GM12878 (cell line): ENCODE measurements at regions not wholly inside any gene's neighbourhood (a gene's known extent, or its start where the extent isn't known, plus 50 kb on each side); places are given as distances from the start of the nearest gene placed in this dataset.

Experiments
- ATAC-seq: fragments of 200-7000 bp; cut with Tn5 transposase; 3 replicates; pipeline ENCODE4 v1.9.1; 2020; ENCODE audit warnings: mild to moderate bottlenecking, moderate library complexity
- BruUV-seq: library from RNA; stranded (reverse); fragments of 400-500 nt; replicated peaks from 2 replicates; lab custom pipeline; 2021; lab: Mats Ljungman, UMichigan
- CTCF ChIA-PET: fragments of 300-600 bp; sonication (Branson Sonifier 250); formaldehyde crosslinking; extraction: SDS; loops from one replicate; lab custom pipeline; 2021; ENCODE audit warnings: inconsistent platforms; lab: Yijun Ruan, JAX
- POLR2A ChIA-PET: fragments of 350-600 bp; formaldehyde crosslinking; extraction: SDS; loops from one replicate; lab custom pipeline; 2021; ENCODE audit warnings: inconsistent platforms; lab: Charles Lee
- RAD21 ChIA-PET: fragments of 300-600 bp; sonication (Branson Sonifier 250); formaldehyde crosslinking; loops from one replicate; lab custom pipeline; 2023; ENCODE audit warnings: antibody characterized with exemption; ENCODE audit not compliant: unreplicated experiment; lab: Charles Lee
- SMC1A ChIA-PET: fragments of 300-600 bp; sonication (Branson Sonifier 250); formaldehyde crosslinking; loops from one replicate; lab custom pipeline; 2023; ENCODE audit not compliant: unreplicated experiment, uncharacterized antibody; lab: Charles Lee
- DNase-seq: peaks from one replicate; pipeline ENCODE4 v3.0.0-alpha.2; 2011; ENCODE audit warnings: low read depth, low spot score
- FAIRE-seq: peaks from 3 replicates; lab custom pipeline; 2011; peaks lifted over from hg19 to GRCh38; lab: Jason Lieb, UNC
- H2AFZ ChIP-seq: 2 replicates; pipeline ENCODE4 v1.6.0; 2011; ENCODE audit warnings: low read depth, low read length, control low read depth; ENCODE audit not compliant: control insufficient read depth
- H3K27ac ChIP-seq: 2 replicates; pipeline ENCODE4 v1.5.1; 2011; ENCODE audit warnings: control low read depth; ENCODE audit not compliant: control insufficient read depth, insufficient read depth
- H3K27me3 ChIP-seq, 2 experiments: replicated peaks in 1 of 2; 2 replicates each; pipeline versions ENCODE4 v1.6.0 to v1.6.1; 2011; ENCODE audit warnings: low read length in 1 of 2; ENCODE audit not compliant: control insufficient read depth in 2 of 2, insufficient read depth in 2 of 2
- H3K36me3 ChIP-seq, 2 experiments: 2 replicates each; pipeline ENCODE4 v1.5.1; 2011; ENCODE audit warnings: low read length in 1 of 2; ENCODE audit not compliant: control insufficient read depth in 2 of 2, insufficient read depth in 2 of 2
- H3K4me1 ChIP-seq: 2 replicates; pipeline ENCODE4 v1.6.1; 2011; ENCODE audit warnings: mild to moderate bottlenecking, low read length, moderate library complexity, mixed read lengths; ENCODE audit not compliant: control insufficient read depth, insufficient read depth
- H3K4me2 ChIP-seq: 2 replicates; pipeline ENCODE4 v1.6.0; 2011; ENCODE audit warnings: control low read depth; ENCODE audit not compliant: control insufficient read depth, insufficient read depth
- H3K4me3 ChIP-seq: fragments of 200-600 bp; sonication (generic); 2 replicates; pipeline ENCODE4 v1.5.1; 2016
- H3K79me2 ChIP-seq: 2 replicates; pipeline ENCODE4 v1.6.0; 2011; ENCODE audit warnings: low read length; ENCODE audit not compliant: control insufficient read depth, insufficient read depth
- H3K9ac ChIP-seq: 2 replicates; pipeline ENCODE4 v1.8.0; 2011; ENCODE audit warnings: low read length, control low read depth, mixed read lengths; ENCODE audit not compliant: control insufficient read depth, insufficient read depth
- H3K9me3 ChIP-seq: replicated peaks from 3 replicates; pipeline ENCODE4 v1.5.1; 2011; ENCODE audit warnings: mild to moderate bottlenecking, low read length; ENCODE audit not compliant: control insufficient read depth, insufficient read depth
- H4K20me1 ChIP-seq: 2 replicates; pipeline ENCODE4 v1.6.0; 2011; ENCODE audit not compliant: control insufficient read depth, insufficient read depth
- ATF3 ChIP-seq: IDR thresholded peaks from 2 replicates; pipeline ENCODE4 v1.6.1; 2011; ENCODE audit warnings: low read depth, mild to moderate bottlenecking, low read length, moderate library complexity, borderline replicate concordance; ENCODE audit errors: extremely low read depth
- DPF2 ChIP-seq: fragments of 450-650 bp; IDR thresholded peaks from 2 replicates; pipeline ENCODE4 v1.6.1; 2017; ENCODE audit warnings: mild to moderate bottlenecking
- IRF5 ChIP-seq: fragments of 450-650 bp; IDR thresholded peaks from 2 replicates; pipeline ENCODE4 v1.6.1; 2017; ENCODE audit warnings: borderline replicate concordance
- JUND ChIP-seq: IDR thresholded peaks from 2 replicates; pipeline ENCODE4 v1.6.1; 2012; ENCODE audit warnings: low read depth, mild to moderate bottlenecking, low read length, improper control_type of control experiment, moderate library complexity
- PAX5 ChIP-seq: IDR thresholded peaks from 2 replicates; pipeline ENCODE4 v1.6.1; 2011; ENCODE audit warnings: low read depth, low read length, borderline replicate concordance
- RAD21 ChIP-seq: IDR thresholded peaks from 2 replicates; pipeline ENCODE4 v1.6.1; 2011; ENCODE audit warnings: mild to moderate bottlenecking, low read depth, low read length, moderate library complexity; ENCODE audit not compliant: insufficient read depth
- RAD51 ChIP-seq: fragments of 450-650 bp; IDR thresholded peaks from 2 replicates; pipeline ENCODE4 v1.6.1; 2016; ENCODE audit warnings: moderate library complexity, mild to moderate bottlenecking, inconsistent platforms
- SIN3A ChIP-seq: IDR thresholded peaks from 2 replicates; pipeline ENCODE4 v1.6.1; 2012; ENCODE audit warnings: low read depth, low read length, improper control_type of control experiment
- SMARCA5 ChIP-seq: fragments of 450-650 bp; IDR thresholded peaks from 2 replicates; pipeline ENCODE4 v1.6.1; 2017; ENCODE audit warnings: mild to moderate bottlenecking
- SPI1 ChIP-seq: IDR thresholded peaks from 2 replicates; pipeline ENCODE4 v1.6.1; 2011; ENCODE audit warnings: low read depth, mild to moderate bottlenecking, low read length, moderate library complexity, borderline replicate concordance; ENCODE audit not compliant: insufficient read depth
- SREBF2 ChIP-seq: IDR thresholded peaks from 2 replicates; pipeline ENCODE4 v1.6.1; 2012; ENCODE audit warnings: mild to moderate bottlenecking, low read length
- SUPT20H ChIP-seq: IDR thresholded peaks from 2 replicates; pipeline ENCODE4 v1.6.1; 2011; ENCODE audit warnings: low read depth, mild to moderate bottlenecking, low read length, moderate library complexity, borderline replicate concordance; ENCODE audit not compliant: control insufficient read depth
- WGBS: methylation state at CpG from one replicate; pipeline ENCODE4 v1.1.6; 2016; ENCODE audit warnings: low lambda C conversion rate; ENCODE audit not compliant: insufficient replicate concordance, insufficient coverage; ENCODE audit errors: missing lambda C conversion rate; 5-methylcytosine and 5-hydroxymethylcytosine counted together
- in situ Hi-C: fragments of 300-500 bp; cut with MboI; formaldehyde crosslinking; loops from 9 replicates; pipeline ENCODE4 v1.14.3; 2018; ENCODE audit warnings: mixed read lengths
- intact Hi-C: fragments of 100-400 bp; cut with micrococcal nuclease; formaldehyde crosslinking; loops from one replicate; pipeline ENCODE4 v1.14.2; 2022; ENCODE audit not compliant: unreplicated experiment
- TF ChIP-seq, protein P1 (sequence below): fragments of 450-650 bp; IDR thresholded peaks from 2 replicates; pipeline ENCODE4 v1.6.1; 2018; ENCODE audit warnings: borderline replicate concordance, mild to moderate bottlenecking; ENCODE audit not compliant: partially characterized antibody
- TF ChIP-seq, protein P2 (sequence below): fragments of 450-650 bp; IDR thresholded peaks from 2 replicates; pipeline ENCODE4 v1.6.1; 2017; ENCODE audit warnings: mild to moderate bottlenecking, low read depth, inconsistent platforms; ENCODE audit not compliant: poor library complexity, severe bottlenecking

DNA sequence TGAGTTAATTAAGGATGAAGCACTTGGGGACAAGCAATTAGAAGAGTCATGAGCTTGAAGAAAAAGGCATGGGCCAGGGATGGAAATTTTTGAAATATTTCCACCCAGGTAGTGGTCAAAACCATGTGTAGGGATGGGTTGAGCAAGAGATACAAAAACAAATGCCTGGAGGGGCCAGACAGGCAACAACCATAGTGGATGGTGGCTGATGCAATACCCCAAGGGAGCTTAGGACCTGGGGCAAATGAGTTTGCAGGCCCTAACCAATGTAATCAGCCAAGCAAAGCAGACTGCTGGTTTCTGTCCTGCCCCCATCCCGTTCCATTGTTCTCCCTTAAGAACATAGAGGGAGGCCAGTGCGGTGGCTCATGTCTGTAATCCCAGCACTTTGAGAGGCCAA lies 119.1 kb upstream of the FGGY start:
- ChIA-PET CTCF (interaction anchor here (0.8 kb wide), 1 partner anchor 13 kb away, joined by 3 read pairs; no protein-coding TSS in a partner anchor), POLR2A (interaction anchor here (0.6 kb wide), 1 partner anchor 277 kb away, joined by 8 read pairs; no protein-coding TSS in a partner anchor), RAD21 (interaction anchor here (1.0 to 1.3 kb wide), 2 partner anchors 10 to 320 kb away, joined by 3 read pairs; no protein-coding TSS in a partner anchor), SMC1A (no interaction called here)
- no TSS peak for BruUV-seq
- no peaks in the 10 kb centered on the region for H4K20me1 ChIP-seq
- no peak overlapping the region for H3K4me3 ChIP-seq
- H3K4me1 ChIP-seq: no peaks in the 10 kb centered on the region
- H3K27me3 ChIP-seq: no peaks in the 10 kb centered on the region
- H3K4me2 ChIP-seq: no peak overlapping the region
- H3K36me3 ChIP-seq: no peaks in the 10 kb centered on the region
- intact Hi-C loops (no loop called here), in situ Hi-C loops (no loop called here)
- H3K9ac ChIP-seq: no peak overlapping the region
- WGBS: 59% methylated on average over 2 of the region's 2 CpGs
- no peak for TF ChIP-seq RAD21
- TF ChIP-seq, protein P1, sequence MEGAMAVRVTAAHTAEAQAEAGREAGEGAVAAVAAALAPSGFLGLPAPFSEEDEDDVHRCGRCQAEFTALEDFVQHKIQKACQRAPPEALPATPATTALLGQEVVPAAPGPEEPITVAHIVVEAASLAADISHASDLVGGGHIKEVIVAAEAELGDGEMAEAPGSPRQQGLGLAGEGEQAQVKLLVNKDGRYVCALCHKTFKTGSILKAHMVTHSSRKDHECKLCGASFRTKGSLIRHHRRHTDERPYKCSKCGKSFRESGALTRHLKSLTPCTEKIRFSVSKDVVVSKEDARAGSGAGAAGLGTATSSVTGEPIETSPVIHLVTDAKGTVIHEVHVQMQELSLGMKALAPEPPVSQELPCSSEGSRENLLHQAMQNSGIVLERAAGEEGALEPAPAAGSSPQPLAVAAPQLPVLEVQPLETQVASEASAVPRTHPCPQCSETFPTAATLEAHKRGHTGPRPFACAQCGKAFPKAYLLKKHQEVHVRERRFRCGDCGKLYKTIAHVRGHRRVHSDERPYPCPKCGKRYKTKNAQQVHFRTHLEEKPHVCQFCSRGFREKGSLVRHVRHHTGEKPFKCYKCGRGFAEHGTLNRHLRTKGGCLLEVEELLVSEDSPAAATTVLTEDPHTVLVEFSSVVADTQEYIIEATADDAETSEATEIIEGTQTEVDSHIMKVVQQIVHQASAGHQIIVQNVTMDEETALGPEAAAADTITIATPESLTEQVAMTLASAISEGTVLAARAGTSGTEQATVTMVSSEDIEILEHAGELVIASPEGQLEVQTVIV: no peak
- TF ChIP-seq, protein P2, sequence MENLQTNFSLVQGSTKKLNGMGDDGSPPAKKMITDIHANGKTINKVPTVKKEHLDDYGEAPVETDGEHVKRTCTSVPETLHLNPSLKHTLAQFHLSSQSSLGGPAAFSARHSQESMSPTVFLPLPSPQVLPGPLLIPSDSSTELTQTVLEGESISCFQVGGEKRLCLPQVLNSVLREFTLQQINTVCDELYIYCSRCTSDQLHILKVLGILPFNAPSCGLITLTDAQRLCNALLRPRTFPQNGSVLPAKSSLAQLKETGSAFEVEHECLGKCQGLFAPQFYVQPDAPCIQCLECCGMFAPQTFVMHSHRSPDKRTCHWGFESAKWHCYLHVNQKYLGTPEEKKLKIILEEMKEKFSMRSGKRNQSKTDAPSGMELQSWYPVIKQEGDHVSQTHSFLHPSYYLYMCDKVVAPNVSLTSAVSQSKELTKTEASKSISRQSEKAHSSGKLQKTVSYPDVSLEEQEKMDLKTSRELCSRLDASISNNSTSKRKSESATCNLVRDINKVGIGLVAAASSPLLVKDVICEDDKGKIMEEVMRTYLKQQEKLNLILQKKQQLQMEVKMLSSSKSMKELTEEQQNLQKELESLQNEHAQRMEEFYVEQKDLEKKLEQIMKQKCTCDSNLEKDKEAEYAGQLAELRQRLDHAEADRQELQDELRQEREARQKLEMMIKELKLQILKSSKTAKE: no peak
- TF ChIP-seq PAX5: no peak
- TF ChIP-seq SUPT20H: no peak
- no peak for TF ChIP-seq SPI1
- TF ChIP-seq IRF5: no peak
- no peak for TF ChIP-seq SREBF2
- TF ChIP-seq RAD51: no peak
- TF ChIP-seq SIN3A: no peak
- TF ChIP-seq ATF3: no peak
- no peak for TF ChIP-seq JUND
- TF ChIP-seq DPF2: no peak
- no peak for TF ChIP-seq SMARCA5
- H2AFZ ChIP-seq: no peak overlapping the region
- FAIRE-seq (no peak), ATAC-seq (no peak), DNase-seq (no peak)
- no peak overlapping the region for H3K27ac ChIP-seq
- H3K9me3 ChIP-seq: no peaks in the 10 kb centered on the region
- no peaks in the 10 kb centered on the region for H3K79me2 ChIP-seq
